HG02571 (cell line): ENCODE measurements at regions not wholly inside any gene's neighbourhood (a gene's known extent, or its start where the extent isn't known, plus 50 kb on each side); places are given as distances from the start of the nearest gene placed in this dataset.
"Not testable (repeated sequence)": the region's sequence is repeated elsewhere in the genome, so short reads cannot be mapped to it uniquely, and the experiment has no call there.

ENCODE experiments used
- ATAC-seq: cut with Tn5 transposase; IDR thresholded peaks from one replicate; pipeline ENCODE4 v1.9.1; 2021; ENCODE audit warnings: mild to moderate bottlenecking, moderate library complexity; ENCODE audit not compliant: unreplicated experiment

GRCh38 chr5:45893309-45893708 lies 197.1 kb upstream of the HCN1 start:
- no peak for ATAC-seq

GRCh38 chr5:45890441-45891080 lies 194.4 kb upstream of the HCN1 start:
- ATAC-seq = not testable (repeated sequence)

GRCh38 chr5:45862763-45863162 lies 166.6 kb upstream of the HCN1 start:
- no peak for ATAC-seq

GRCh38 chr5:45847877-45848276 lies 151.7 kb upstream of the HCN1 start:
- no peak for ATAC-seq

GRCh38 chr5:45826055-45826454 lies 129.9 kb upstream of the HCN1 start:
- ATAC-seq = no peak

- no peak for ATAC-seq
Observed at GRCh38 chr5:45800331-45800730, 104.2 kb upstream of the HCN1 start.

GRCh38 chr5:45799388-45799787 lies 103.2 kb upstream of the HCN1 start:
- no peak for ATAC-seq

- ATAC-seq = no peak
Observed at GRCh38 chr5:45796959-45797553, 100.9 kb upstream of the HCN1 start.

GRCh38 chr5:45795458-45795857 lies 99.3 kb upstream of the HCN1 start:
- no peak for ATAC-seq

GRCh38 chr5:45793638-45794532 lies 97.7 kb upstream of the HCN1 start:
- ATAC-seq = peak; percentile 79

GRCh38 chr5:45779874-45780671 lies 83.9 kb upstream of the HCN1 start:
- ATAC-seq = no peak

GRCh38 chr5:45774528-45774927 lies 78.3 kb upstream of the HCN1 start:
- no peak for ATAC-seq

- no peak for ATAC-seq
Observed at GRCh38 chr5:45772402-45772801, 76.2 kb upstream of the HCN1 start.

GRCh38 chr5:45765561-45765960 lies 69.4 kb upstream of the HCN1 start:
- ATAC-seq = no peak

- ATAC-seq = no peak
Observed at GRCh38 chr5:45750574-45750973, 54.4 kb upstream of the HCN1 start.

GRCh38 chr5:45748511-45748910 lies 52.3 kb upstream of the HCN1 start:
- not testable (repeated sequence) for ATAC-seq
